ENCODE measurements at regions not wholly inside any gene's neighbourhood (a gene's known extent, or its start where the extent isn't known, plus 50 kb on each side); places are given as distances from the start of the nearest gene placed in this dataset.
"Not testable (repeated sequence)": the region's sequence is repeated elsewhere in the genome, so short reads cannot be mapped to it uniquely, and the experiment has no call there.

DNA sequence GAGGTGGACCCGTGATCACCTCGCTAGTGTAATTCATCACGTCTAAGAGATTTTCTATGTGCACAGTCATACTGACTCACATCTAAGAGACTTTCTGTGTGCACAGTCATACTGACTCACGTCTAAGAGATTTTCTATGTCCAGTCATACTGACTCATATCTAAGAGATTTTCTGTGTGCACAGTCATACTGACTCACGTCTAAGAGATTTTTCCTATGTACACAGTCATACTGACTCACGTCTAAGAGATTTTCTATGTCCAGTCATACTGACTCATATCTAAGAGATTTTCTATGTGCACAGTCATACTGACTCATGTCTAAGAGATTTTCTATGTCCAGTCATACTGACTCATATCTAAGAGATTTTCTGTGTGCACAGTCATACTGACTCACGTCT lies 443.8 kb downstream of the BRD1 start:
- not testable (repeated sequence) for H3K4me3 ChIP-seq (ENCODE audit: low read depth, low read length)

DNA sequence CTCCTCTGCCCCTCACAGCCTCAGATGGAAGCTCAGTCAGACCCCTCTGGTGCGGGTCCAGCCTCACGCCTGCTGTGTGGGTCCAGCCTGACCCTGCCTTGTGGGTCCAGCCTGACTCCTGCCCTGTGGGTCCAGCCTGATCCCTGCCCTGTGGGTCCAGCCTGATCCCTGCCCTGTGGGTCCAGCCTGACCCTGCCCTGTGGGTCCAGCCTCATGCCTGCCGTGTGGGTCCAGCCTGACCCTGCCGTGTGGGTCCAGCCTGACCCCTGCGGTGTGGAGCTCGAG lies 445.3 kb downstream of the BRD1 start:
- no peak overlapping the region for H3K4me3 ChIP-seq (ENCODE audit: low read depth, low read length)

DNA sequence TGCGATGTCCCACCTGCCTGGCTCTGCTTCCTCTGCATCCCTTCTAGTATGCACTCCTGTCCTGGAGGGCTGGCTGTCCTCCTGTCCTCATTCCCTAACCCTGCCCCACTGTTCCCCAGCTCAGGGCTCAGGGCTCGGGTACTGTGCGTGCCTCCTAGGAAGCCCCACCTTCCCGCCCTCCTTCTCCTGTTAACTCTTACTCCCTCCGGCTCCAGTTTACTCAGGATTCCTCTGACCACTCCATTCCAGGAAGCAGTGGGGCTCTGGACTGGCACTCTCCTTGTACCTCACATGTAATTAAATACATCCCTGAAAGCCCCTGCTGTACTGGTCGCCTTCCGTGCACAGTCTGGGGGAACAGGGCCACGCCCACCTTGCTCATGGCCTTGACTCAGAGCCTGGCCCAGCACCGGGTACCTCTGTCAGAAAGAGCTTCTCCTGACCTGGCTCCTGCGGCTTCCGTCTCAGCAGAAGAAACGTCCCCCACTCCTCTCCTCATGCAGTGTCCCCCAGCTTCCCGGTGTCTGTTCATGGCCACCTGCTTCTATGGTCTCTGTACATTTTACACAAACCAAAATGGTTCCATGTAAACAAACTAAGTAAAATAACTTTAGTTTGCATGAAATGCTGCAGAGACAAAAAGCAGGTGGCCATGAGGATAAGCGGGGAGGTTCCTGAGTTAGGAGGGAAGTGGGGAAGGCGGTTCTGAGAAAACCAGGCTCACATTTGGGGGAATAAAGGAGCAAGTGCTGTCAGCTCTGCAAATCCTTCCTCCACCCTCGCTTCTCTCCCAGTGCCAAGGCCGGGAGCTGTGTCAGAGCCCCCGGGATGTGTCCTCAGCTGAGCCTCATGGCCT lies 445.9 kb downstream of the BRD1 start:
- no peak overlapping the region for H3K4me3 ChIP-seq (ENCODE audit: low read depth, low read length)

DNA sequence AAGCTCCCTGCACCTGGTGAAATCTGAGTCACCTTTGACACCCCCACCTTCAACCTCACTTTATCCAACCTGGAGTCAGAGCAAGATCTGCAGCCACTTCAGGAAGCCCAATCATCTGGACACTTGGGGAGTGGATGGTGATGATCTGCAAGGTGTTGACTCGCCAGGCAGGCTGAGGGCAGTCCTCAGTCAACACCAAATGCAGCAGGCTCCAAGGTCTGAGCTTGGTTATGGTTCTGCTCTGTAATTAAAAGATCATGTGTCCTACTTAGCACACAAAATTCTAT lies 446.9 kb downstream of the BRD1 start:
- H3K4me3 ChIP-seq (ENCODE audit: low read depth, low read length) = no peak overlapping the region

DNA sequence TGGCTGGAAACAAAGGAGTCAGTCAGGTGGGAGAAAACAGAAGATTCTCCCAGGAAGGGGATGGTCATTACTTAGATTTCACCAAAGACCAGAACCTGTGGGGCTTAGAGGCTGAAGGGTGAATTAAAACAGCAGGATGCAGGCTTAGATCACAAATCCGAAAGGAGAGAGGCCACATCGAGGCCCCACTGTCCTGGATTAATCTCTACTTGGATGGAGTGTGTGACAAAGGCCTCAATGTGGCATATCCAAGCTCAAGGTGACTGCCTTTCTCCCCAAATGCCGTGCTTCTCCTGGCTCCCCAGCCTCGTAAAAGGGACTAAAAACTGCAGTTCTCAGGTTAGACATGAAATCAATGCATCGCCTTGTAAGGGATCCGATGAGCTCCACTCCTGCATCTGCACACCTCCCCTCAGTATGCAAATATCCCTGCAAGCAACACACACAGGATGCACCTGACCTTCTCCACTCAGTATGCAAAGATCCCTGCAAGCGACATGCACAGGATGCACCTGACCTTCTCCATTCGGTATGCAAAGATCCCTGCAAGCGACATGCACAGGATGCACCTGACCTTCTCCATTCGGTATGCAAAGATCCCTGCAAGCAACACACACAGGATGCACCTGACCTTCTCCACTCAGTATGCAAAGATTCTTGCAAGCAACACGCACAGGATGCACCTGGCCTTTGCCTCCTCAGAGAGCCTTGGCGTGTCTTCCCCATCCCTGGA lies 447.4 kb downstream of the BRD1 start:
- no peak overlapping the region for H3K4me3 ChIP-seq (ENCODE audit: low read depth, low read length)

DNA sequence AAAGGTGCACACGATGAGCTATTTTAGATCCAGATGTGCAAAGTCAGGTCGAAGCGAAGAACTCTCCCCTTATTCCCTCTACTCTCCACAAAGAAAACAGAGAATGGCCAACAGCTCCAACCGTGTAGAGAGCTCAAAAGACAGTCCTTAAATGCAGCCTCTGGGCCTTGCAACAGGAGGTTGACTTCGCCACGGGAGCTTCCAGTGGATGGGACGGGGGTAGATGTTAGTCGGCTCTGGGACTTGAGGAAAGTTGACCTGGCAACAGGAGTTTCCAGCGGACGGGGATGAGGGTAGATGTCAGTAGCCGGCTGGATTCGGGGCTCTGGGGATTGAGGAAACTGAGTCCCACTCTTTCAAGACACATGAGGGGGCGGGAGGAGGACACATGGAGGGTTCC lies 450.4 kb downstream of the BRD1 start:
- H3K4me3 ChIP-seq (ENCODE audit: low read depth, low read length) = no peak overlapping the region

DNA sequence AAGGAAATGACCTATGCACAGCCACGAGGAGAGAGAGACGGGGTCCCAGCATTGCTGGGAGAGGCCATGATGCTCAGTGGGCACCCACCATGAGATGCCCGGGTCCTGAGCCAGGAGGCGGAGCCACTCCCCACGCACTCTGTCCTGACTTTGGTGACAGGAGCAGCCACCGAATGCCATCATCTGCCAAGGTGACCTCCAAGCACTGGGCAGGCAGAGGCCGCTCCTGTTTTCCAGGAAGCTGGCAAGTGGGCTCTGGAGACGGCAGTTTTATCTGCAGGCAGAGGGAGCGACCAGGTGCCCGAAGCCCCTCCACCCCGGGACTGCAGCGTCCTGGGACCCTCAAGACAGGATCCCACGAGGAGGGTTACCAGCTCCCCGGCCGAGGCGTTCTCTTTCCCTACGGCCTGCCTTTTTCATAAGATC lies 453.9 kb downstream of the BRD1 start:
- H3K4me3 ChIP-seq (ENCODE audit: low read depth, low read length) = no peak overlapping the region

DNA sequence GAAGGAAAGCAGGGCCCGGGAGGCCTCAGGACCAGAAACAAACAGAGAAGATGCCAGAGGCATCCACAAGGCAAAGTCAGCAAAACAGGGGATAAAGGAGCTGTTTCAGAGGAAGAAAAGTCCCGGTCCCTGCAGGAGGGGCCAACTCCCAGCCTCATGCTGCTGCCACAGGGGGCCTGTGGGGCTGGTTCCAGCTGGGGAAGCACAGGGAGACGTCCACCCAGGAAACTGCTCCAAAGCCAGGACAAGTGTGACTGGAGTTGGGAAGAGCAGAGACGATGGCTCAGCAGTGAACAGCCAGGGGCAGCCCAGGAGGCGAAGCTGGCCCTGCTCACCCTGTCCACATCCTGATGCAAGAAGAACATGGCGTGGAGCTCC lies 454.4 kb downstream of the BRD1 start:
- no peak overlapping the region for H3K4me3 ChIP-seq (ENCODE audit: low read depth, low read length)

DNA sequence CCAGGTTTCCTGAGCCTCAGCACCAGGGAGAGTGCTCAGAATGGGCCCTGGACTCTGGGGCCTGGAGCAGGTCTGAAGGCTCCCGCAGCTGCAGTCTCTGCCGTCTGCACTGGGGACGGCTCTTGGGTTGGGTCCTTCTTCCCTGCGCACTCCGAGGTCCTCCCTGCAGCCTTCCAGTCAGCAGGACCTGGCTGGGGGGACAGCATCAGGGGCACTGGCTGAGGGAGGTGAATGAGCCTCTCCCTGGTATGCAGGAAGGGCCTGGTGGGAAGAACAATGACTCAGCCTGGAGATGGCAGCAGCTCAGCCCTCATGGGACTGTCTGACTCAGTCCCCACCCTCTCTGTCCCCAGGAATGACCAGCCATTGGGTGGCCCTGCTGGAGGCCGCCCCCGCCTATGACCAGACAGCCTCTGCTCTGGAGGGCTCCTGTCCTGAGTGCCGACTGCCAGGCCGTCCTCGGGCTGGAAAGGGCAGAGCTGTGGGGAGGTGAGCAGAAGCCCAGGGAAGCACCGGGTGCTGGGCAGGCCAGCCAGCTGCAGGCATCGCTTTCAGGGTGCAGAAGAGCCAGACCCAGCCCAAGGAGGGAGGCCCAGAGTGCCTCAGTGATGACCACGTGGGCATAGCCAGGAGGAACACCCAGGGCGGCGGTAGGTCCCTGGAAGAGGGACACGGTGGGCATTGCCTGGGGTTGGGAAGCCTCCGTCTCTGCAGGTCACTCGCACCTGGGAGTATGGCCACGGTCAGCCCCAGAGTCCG lies 455.0 kb downstream of the BRD1 start:
- H3K4me3 ChIP-seq (ENCODE audit: low read depth, low read length) = no peak overlapping the region

DNA sequence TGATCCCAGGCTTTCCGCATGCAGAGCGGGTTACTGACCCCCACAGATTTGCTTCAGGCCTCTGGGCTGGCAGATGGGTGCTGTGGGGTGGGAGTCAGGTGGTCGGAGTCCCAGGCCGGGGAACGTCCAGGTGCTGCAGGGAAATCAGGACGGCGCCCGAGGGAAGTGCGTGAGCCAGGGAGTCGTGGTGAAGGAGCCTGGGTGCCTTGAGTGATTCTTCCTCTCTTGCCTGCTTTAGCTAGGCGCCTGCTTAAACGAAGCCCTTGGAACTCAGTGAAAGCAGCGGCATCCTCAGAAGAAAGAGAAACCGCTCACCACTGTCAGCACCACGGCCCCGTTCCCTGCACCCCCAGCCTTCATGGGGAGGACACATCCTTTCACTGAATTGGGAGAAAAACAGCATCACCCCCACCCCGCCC lies 455.6 kb downstream of the BRD1 start:
- no peak overlapping the region for H3K4me3 ChIP-seq (ENCODE audit: low read depth, low read length)

DNA sequence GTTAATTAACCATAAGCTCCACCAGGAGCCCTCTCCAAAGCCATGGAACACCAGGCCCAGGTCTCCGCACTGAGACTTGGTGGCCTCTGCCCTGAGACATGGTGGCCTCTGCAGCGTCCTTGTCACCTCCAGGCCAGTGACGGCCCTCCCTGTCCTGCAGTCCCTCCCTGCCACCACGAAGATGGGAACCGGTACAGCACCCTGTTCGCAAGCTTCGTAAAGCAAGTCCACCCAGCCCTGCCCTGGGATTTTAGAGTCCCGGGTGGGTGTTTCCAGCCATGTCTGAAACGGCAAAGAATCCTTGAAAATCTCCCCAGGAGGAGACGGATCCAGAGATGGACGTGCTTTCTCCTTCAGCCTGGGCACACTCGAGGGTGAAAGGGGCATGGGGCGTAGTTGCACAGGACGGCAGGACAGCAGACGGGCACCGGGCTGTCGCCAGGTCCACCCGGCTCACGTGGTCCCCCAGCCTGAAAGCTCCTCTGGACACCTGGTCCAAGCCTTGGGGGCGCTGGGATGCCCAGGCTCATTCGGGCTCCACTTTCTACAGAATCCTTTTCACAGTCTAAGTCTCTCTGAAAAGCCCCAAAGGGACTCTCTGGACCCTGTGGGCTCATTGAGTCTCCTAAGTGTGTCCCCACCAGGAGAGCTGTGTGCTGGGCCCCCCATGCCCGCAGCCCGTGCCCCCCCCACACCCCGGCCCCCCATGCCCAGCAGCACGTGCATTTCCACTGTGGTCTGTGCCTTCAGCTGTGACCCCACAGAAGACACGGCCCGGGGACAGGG lies 456.2 kb downstream of the BRD1 start:
- H3K4me3 ChIP-seq (ENCODE audit: low read depth, low read length) = no peak overlapping the region

DNA sequence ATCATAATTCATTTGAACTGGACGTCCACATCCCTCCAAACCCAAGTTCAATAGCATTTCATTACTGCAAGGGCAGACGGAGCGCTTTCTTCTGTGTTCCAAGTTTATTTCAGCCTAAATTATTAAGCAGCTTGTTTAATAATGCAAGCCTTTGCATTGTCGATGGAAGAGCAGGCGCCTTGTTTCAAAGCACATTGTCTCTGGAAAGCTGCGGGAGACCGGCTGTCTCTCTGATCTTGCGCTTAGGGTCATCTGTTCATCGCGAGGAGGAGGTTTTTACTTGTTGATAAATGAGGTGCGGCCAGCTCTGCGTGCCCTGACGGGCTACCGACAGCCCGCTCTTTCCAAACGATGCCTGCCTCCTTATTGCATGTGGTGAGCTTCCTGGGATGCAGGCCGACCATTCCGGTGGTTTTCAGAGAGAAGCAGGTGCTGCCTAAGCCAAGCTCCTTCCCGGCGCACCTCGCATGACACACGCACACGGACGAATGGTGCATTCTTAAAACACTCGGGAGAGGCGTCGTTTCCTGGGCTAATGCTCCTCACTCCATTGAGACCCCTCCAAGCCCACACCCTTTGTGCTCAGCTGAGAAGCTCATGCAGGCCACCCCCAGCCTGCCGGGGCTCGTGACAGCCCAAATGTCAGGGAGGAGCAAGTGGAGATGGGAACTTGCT lies 456.9 kb downstream of the BRD1 start:
- no peak overlapping the region for H3K4me3 ChIP-seq (ENCODE audit: low read depth, low read length)

DNA sequence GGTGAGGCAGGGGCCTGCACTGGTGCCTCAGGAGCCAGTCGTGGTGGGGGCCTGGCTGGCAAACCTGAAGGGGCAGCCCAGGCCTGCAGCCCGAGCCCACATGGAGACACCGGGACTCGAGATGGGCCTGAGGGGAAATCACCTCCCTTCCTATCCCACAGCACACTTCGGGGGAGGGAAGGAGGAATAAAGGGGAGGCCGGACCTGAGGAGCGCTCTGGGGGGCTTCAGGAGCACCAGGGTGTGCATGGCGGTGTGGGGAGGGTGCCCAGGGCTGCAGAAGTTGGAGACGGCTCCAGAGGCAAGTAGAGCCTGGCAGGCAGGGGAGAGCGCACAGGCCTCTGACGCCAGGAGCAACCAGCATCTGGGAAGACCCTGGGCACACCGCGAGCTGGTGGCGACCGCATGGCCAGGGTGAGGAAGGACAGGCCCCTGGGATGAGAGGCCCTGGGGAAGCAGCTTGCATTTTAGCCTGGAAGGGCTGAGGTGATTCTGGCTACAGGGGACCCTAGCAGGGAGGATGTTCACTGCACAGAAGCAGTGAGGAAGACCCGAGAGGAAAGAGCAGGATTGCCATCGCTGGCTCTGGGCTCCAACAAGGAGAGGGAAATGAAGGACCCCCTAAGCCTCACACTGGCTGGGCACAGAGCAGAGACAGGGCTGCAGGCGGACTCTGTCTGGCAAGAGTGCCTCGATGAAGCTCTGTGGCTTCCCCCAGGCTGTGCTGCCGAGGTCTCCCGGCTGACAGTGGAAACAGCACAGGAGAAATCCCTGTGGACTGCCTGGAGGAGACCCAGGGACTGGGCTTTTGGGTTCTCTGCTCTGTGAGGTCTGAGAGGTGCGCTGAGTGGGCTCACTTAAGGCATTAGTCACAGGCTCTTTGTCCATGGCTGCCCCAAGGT lies 457.7 kb downstream of the BRD1 start:
- H3K4me3 ChIP-seq (ENCODE audit: low read depth, low read length) = no peak overlapping the region

DNA sequence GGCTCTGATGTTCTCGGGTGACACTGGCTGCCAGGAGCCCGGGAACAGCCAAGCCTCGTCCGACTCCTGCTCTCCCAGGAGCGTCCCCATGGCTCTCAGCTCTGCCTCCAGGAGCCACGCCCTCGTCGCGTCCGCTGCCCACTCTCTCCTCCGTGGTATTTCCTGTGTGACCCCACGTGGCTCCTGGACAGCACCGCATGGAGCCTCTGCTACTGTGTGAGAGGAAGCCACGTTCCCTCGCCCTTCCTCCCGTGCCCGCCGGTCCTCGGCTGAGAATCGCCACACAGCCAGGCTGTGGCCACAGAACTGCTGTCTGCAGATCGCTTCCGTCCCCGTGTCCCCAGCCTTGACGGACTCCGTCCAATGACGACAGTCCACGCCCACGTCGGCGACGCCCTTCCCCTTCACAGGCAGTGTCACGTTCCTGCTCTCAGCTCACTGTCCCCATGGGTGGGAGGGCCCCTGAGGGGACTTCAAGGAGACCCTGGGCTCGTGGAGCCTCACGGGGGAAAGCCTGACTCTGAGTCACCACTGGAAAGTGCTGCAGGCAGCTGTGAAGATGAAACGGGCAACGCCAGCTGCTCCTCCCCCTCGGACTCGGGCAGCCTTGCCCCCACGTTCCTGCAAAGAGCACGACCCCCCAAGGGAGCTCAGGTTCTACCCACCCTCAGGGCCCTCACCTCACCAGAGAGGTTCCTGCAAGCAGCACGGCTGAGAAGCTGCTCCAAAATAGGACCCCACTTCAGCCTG lies 458.5 kb downstream of the BRD1 start:
- H3K4me3 ChIP-seq (ENCODE audit: low read depth, low read length) = no peak overlapping the region

DNA sequence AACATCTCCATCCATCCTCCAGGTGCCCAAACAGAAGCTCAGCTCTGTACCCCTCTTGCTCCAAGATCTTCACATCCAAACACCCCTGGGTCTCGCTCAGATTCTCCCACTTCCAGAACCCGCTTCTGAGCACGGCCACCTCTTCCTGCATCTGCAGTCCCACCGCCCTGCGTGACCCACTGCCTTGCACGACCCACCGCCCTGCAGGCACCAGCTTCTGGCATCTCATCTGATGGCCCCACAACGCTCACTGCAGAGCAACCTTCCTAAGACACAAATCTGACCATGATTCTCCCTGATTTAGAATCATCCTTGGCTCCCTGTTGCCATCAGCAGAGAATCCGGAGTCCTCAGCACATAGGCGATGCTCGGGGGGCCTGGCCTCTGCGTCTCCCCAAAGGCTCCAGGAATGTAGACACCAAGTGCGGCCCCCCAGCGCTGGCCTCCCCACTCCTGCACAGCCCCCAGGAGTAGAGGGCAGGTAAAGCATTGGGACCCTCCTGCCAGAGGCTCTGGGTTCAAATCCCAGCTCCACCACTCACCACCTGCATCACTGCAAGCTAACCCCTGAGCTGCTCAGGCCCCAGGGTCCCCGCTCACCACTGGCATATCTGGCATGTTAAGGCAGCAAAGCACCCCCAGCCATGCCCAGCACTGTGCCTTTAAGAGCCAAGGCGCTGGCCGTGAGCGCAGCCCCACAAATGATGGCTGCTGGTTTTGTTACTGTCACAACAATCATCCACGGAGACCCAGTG lies 459.3 kb downstream of the BRD1 start:
- no peak overlapping the region for H3K4me3 ChIP-seq (ENCODE audit: low read depth, low read length)

DNA sequence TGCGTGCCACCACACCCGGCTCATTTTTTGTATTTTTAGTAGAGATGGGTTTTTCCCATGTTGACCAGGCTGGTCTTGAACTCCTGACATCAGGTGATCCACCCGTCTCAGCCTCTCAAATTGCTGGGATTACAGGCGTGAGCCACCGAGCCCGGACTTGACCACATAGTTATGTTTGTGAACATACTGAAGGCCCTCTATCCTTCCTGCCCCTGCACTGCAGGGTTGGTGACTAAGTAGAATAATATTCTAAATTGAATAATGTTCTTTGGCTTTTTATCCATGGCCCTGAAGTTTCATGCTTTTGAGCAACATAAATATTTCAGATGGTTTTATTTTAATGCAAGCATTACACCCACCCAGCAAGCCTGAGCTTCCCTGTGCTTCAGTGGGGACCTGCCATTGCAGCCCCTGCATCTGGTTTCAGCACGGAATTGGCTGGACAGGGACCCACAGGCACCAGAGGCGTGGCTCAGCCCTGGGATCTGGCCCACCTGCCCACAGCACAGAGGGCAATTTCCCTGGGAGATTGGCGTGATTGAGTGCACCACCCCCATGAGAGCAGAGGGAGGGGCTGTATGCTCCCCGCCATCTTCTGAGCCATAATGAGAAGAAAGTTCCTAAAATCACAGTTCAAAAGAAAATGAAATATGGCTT lies 460.5 kb downstream of the BRD1 start:
- H3K4me3 ChIP-seq (ENCODE audit: low read depth, low read length) = no peak overlapping the region

DNA sequence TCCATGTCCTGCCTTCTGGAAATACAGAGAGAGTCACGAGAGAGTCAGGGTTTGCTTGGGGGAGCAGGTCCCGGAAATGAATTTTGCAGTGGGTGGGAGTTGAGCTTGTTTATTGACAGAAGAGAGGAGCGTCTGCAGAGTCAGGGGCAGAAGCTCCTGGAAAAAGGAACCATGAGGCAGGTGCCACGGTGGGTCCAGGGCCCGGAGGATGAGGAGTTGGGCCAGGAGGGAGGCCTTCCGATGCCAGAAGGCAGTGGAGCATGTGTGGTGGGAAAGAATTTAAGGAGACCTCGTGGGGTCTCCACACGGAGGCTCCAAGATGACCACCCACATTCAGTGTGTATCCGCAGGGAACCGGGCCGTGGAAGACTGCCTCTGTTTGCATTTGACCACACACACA lies 461.2 kb downstream of the BRD1 start:
- H3K4me3 ChIP-seq (ENCODE audit: low read depth, low read length) = no peak overlapping the region

DNA sequence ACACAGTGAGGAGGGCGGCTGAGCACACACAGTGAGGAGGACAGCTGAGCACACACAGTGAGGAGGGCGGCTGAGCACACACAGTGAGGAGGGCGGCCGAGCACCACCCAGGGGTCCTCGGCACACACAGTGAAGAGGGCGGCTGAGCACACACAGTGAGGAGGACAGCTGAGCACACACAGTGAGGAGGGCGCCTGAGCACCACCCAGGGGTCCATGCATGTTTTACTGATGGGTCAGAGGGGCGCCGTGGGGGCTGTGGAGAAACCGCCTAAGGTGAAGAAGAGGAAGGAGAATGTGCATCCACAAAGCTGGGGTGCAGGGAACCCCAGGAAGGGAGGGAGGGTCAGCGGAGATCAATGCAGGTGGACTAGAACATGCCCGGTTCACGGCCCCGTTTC lies 461.8 kb downstream of the BRD1 start:
- H3K4me3 ChIP-seq (ENCODE audit: low read depth, low read length) = no peak overlapping the region
